Mammary epithelial cell (primary cell): ENCODE measurements at regions not wholly inside any gene's neighbourhood (a gene's known extent, or its start where the extent isn't known, plus 50 kb on each side); places are given as distances from the start of the nearest gene placed in this dataset.

ENCODE experiments used
- CTCF ChIP-seq, 2 donors: IDR thresholded peaks in 1 of 2; conservative IDR thresholded peaks in 1 of 2; 2 replicates each; pipeline ENCODE4 v1.5.1; 2011 to 2012; ENCODE audit warnings: inconsistent platforms in 2 of 2, low read length in 2 of 2, mild to moderate bottlenecking in 2 of 2, control low read depth in 1 of 2, low read depth in 1 of 2; ENCODE audit not compliant: insufficient read depth in 1 of 2; ENCODE audit errors: extremely low read depth in 1 of 2
- EZH2 ChIP-seq: IDR thresholded peaks from 2 replicates; pipeline ENCODE4 v1.6.1; 2012; ENCODE audit warnings: low read length, inconsistent platforms, borderline replicate concordance

GRCh38 chr6:79423216-79423615, 114.0 kb downstream of the LCA5 start:
- TF ChIP-seq CTCF (conservative IDR thresholded peaks at IDR 0.05 in 1 of 2, IDR thresholded peaks at IDR 0.05 in 1 of 2; ENCODE audit: extremely low read depth in 1 of 2, insufficient read depth in 1 of 2, low read depth in 1 of 2, low read length in 2 of 2) (no peak), EZH2 (no peak)
